T-helper 17 cell (primary cell): ENCODE measurements at regions not wholly inside any gene's neighbourhood (a gene's known extent, or its start where the extent isn't known, plus 50 kb on each side); places are given as distances from the start of the nearest gene placed in this dataset.

Experiments
- ATAC-seq: fragments of 150-1000 bp; cut with Tn5 transposase; 2 replicates; pipeline ENCODE4 v1.10.0; 2021; ENCODE audit warnings: mild to moderate bottlenecking, moderate library complexity
- DNase-seq, 3 donors: peaks; one replicate each; pipeline versions ENCODE4 v3.0.0 to v3.0.0-alpha.2; 2020 to 2021
- H3K9me3 ChIP-seq: one replicate; pipeline ENCODE4 v1.7.0; 2013; ENCODE audit warnings: low read length, mild to moderate bottlenecking; ENCODE audit not compliant: control insufficient read depth, poor library complexity, severe bottlenecking
- H3K27ac Mint-ChIP-seq: one replicate; pipeline ENCODE4 v1.8.0; 2022; ENCODE audit warnings: mild to moderate bottlenecking, moderate library complexity, mixed read lengths
- H3K27me3 Mint-ChIP-seq: one replicate; pipeline ENCODE4 v1.8.0; 2022; ENCODE audit warnings: mixed read lengths
- H3K36me3 Mint-ChIP-seq: one replicate; pipeline ENCODE4 v1.8.0; 2022; ENCODE audit warnings: low read depth, mixed read lengths
- H3K4me1 Mint-ChIP-seq: one replicate; pipeline ENCODE4 v1.8.0; 2022; ENCODE audit warnings: mild to moderate bottlenecking, mixed read lengths
- H3K4me3 Mint-ChIP-seq: one replicate; pipeline ENCODE4 v1.8.0; 2022; ENCODE audit warnings: mild to moderate bottlenecking, moderate library complexity, mixed read lengths

- no peaks in the 10 kb centered on the region for H3K9me3 ChIP-seq
- DNase-seq (no peak), ATAC-seq (no peak)
- no peaks in the 10 kb centered on the region for H3K36me3 Mint-ChIP-seq
- H3K4me3 Mint-ChIP-seq: no peak overlapping the region
- no peaks in the 10 kb centered on the region for H3K4me1 Mint-ChIP-seq
- H3K27me3 Mint-ChIP-seq: no peaks in the 10 kb centered on the region
- no peak overlapping the region for H3K27ac Mint-ChIP-seq
Measured at GRCh38 chr18:39774957-39775598, 2180.0 kb upstream of the PIK3C3 start.

- Mint-ChIP-seq H3K27me3 (no peaks in the 10 kb centered on the region), H3K4me3 (no peak overlapping the region), H3K27ac (no peak overlapping the region), H3K36me3 (no peaks in the 10 kb centered on the region), H3K4me1 (no peaks in the 10 kb centered on the region)
- ATAC-seq (no peak), DNase-seq (no peak)
- no peaks in the 10 kb centered on the region for H3K9me3 ChIP-seq
Measured at GRCh38 chr18:39773646-39774045, 2181.4 kb upstream of the PIK3C3 start.

- H3K4me3 Mint-ChIP-seq: no peak overlapping the region
- ATAC-seq (no peak), DNase-seq (no peak)
- H3K27ac Mint-ChIP-seq: no peak overlapping the region
- no peaks in the 10 kb centered on the region for H3K9me3 ChIP-seq
- no peaks in the 10 kb centered on the region for H3K4me1 Mint-ChIP-seq
- H3K27me3 Mint-ChIP-seq: no peaks in the 10 kb centered on the region
- no peaks in the 10 kb centered on the region for H3K36me3 Mint-ChIP-seq
Measured at GRCh38 chr18:39772155-39772919, 2182.7 kb upstream of the PIK3C3 start.

- no peak for DNase-seq
- H3K27me3 Mint-ChIP-seq: no peaks in the 10 kb centered on the region
- H3K4me1 Mint-ChIP-seq: no peaks in the 10 kb centered on the region
- H3K27ac Mint-ChIP-seq: no peak overlapping the region
- H3K9me3 ChIP-seq: no peaks in the 10 kb centered on the region
- no peak for ATAC-seq
- H3K4me3 Mint-ChIP-seq: no peak overlapping the region
- no peaks in the 10 kb centered on the region for H3K36me3 Mint-ChIP-seq
Measured at GRCh38 chr18:39770399-39770798, 2184.6 kb upstream of the PIK3C3 start.

- Mint-ChIP-seq H3K4me1 (no peaks in the 10 kb centered on the region), H3K4me3 (no peak overlapping the region), H3K36me3 (no peaks in the 10 kb centered on the region), H3K27ac (no peak overlapping the region), H3K27me3 (no peaks in the 10 kb centered on the region)
- no peaks in the 10 kb centered on the region for H3K9me3 ChIP-seq
- no peak for ATAC-seq
- no peak for DNase-seq
Measured at GRCh38 chr18:39764873-39765272, 2190.2 kb upstream of the PIK3C3 start.

GRCh38 chr18:39761273-39761672 lies 2193.8 kb upstream of the PIK3C3 start:
- H3K27me3 Mint-ChIP-seq: no peaks in the 10 kb centered on the region
- H3K4me3 Mint-ChIP-seq: no peak overlapping the region
- H3K36me3 Mint-ChIP-seq: no peaks in the 10 kb centered on the region
- ATAC-seq: no peak
- no peaks in the 10 kb centered on the region for H3K4me1 Mint-ChIP-seq
- no peaks in the 10 kb centered on the region for H3K9me3 ChIP-seq
- no peak overlapping the region for H3K27ac Mint-ChIP-seq
- no peak for DNase-seq

GRCh38 chr18:39759926-39760325 lies 2194.3 kb upstream of the CELF4 start:
- no peak overlapping the region for H3K27ac Mint-ChIP-seq
- no peaks in the 10 kb centered on the region for H3K9me3 ChIP-seq
- H3K36me3 Mint-ChIP-seq: no peaks in the 10 kb centered on the region
- H3K4me3 Mint-ChIP-seq: no peak overlapping the region
- no peak for ATAC-seq
- DNase-seq: no peak
- no peaks in the 10 kb centered on the region for H3K27me3 Mint-ChIP-seq
- H3K4me1 Mint-ChIP-seq: no peaks in the 10 kb centered on the region

GRCh38 chr18:39753178-39753577 lies 2187.6 kb upstream of the CELF4 start:
- no peaks in the 10 kb centered on the region for H3K27me3 Mint-ChIP-seq
- no peak overlapping the region for H3K27ac Mint-ChIP-seq
- no peaks in the 10 kb centered on the region for H3K36me3 Mint-ChIP-seq
- peaks cover 3% of the 10 kb centered on the region for H3K9me3 ChIP-seq
- no peak overlapping the region for H3K4me3 Mint-ChIP-seq
- ATAC-seq (no peak), DNase-seq (no peak)
- H3K4me1 Mint-ChIP-seq: no peaks in the 10 kb centered on the region

GRCh38 chr18:39752351-39752750 lies 2186.8 kb upstream of the CELF4 start:
- Mint-ChIP-seq H3K27ac (no peak overlapping the region), H3K36me3 (no peaks in the 10 kb centered on the region), H3K4me1 (no peaks in the 10 kb centered on the region), H3K4me3 (no peak overlapping the region), H3K27me3 (no peaks in the 10 kb centered on the region)
- DNase-seq: no peak
- H3K9me3 ChIP-seq: peaks cover 3% of the 10 kb centered on the region
- no peak for ATAC-seq

- peaks cover 3% of the 10 kb centered on the region for H3K9me3 ChIP-seq
- no peak for ATAC-seq
- DNase-seq: no peak
- Mint-ChIP-seq H3K4me3 (no peak overlapping the region), H3K27me3 (no peaks in the 10 kb centered on the region), H3K27ac (no peak overlapping the region), H3K4me1 (no peaks in the 10 kb centered on the region), H3K36me3 (no peaks in the 10 kb centered on the region)
Measured at GRCh38 chr18:39751921-39752320, 2186.3 kb upstream of the CELF4 start.

- DNase-seq (no peak), ATAC-seq (no peak)
- peaks cover 3% of the 10 kb centered on the region for H3K9me3 ChIP-seq
- Mint-ChIP-seq H3K27me3 (no peaks in the 10 kb centered on the region), H3K36me3 (no peaks in the 10 kb centered on the region), H3K4me1 (no peaks in the 10 kb centered on the region), H3K4me3 (no peak overlapping the region), H3K27ac (no peak overlapping the region)
Measured at GRCh38 chr18:39751161-39751560, 2185.6 kb upstream of the CELF4 start.

- Mint-ChIP-seq H3K4me1 (no peaks in the 10 kb centered on the region), H3K27ac (no peak overlapping the region), H3K4me3 (no peak overlapping the region), H3K36me3 (no peaks in the 10 kb centered on the region), H3K27me3 (no peaks in the 10 kb centered on the region)
- no peak for DNase-seq
- peaks cover 3% of the 10 kb centered on the region for H3K9me3 ChIP-seq
- no peak for ATAC-seq
Measured at GRCh38 chr18:39749154-39749553, 2183.6 kb upstream of the CELF4 start.

- no peak overlapping the region for H3K27ac Mint-ChIP-seq
Measured at GRCh38 chr18:39748727-39749126, 2183.1 kb upstream of the CELF4 start.

GRCh38 chr18:39746201-39746600 lies 2180.6 kb upstream of the CELF4 start:
- Mint-ChIP-seq H3K4me3 (no peak overlapping the region), H3K27ac (no peak overlapping the region), H3K27me3 (no peaks in the 10 kb centered on the region), H3K4me1 (no peaks in the 10 kb centered on the region), H3K36me3 (no peaks in the 10 kb centered on the region)
- ATAC-seq (no peak), DNase-seq (no peak)
- H3K9me3 ChIP-seq: peaks cover 3% of the 10 kb centered on the region

More at GRCh38 chr18:39748727-39749126, 2183.1 kb upstream of the CELF4 start:
- no peak for DNase-seq
- Mint-ChIP-seq H3K4me1 (no peaks in the 10 kb centered on the region), H3K36me3 (no peaks in the 10 kb centered on the region), H3K27me3 (no peaks in the 10 kb centered on the region), H3K4me3 (no peak overlapping the region)
- H3K9me3 ChIP-seq: peaks cover 3% of the 10 kb centered on the region
- no peak for ATAC-seq
